ENCODE measurements at regions not wholly inside any gene's neighbourhood (a gene's known extent, or its start where the extent isn't known, plus 50 kb on each side); places are given as distances from the start of the nearest gene placed in this dataset.

GRCh38 chr18:78736015-78736690, 243.5 kb upstream of the SALL3 start:
- DNase-seq, result no peak

GRCh38 chr18:78737006-78737915, 242.4 kb upstream of the SALL3 start:
- no peak for DNase-seq

GRCh38 chr18:78738076-78738690, 241.4 kb upstream of the SALL3 start:
- DNase-seq, result no peak

- no peak for DNase-seq
These were observed 240.5 kb upstream of the SALL3 start for GRCh38 chr18:78739115-78739514.

GRCh38 chr18:78739882-78740677, 239.5 kb upstream of the SALL3 start:
- DNase-seq, result no peak

GRCh38 chr18:78740876-78741275, 238.7 kb upstream of the SALL3 start:
- DNase-seq, result no peak

- DNase-seq, result no peak
These were observed 238.0 kb upstream of the SALL3 start for GRCh38 chr18:78741381-78742217.

- no peak for DNase-seq
These were observed 237.3 kb upstream of the SALL3 start for GRCh38 chr18:78742218-78742745.

GRCh38 chr18:78743078-78743477, 236.5 kb upstream of the SALL3 start:
- no peak for DNase-seq

GRCh38 chr18:78751664-78752063, 228.0 kb upstream of the SALL3 start:
- no peak for DNase-seq

- no peak for DNase-seq
These were observed 226.4 kb upstream of the SALL3 start for GRCh38 chr18:78753240-78753639.

- no peak for DNase-seq
These were observed 225.1 kb upstream of the SALL3 start for GRCh38 chr18:78754311-78755043.

GRCh38 chr18:78757014-78757413, 222.6 kb upstream of the SALL3 start:
- DNase-seq, result no peak

- DNase-seq, result no peak
These were observed 221.1 kb upstream of the SALL3 start for GRCh38 chr18:78758496-78758895.

GRCh38 chr18:78762753-78763152, 216.9 kb upstream of the SALL3 start:
- DNase-seq, result no peak

- no peak for DNase-seq
These were observed 215.1 kb upstream of the SALL3 start for GRCh38 chr18:78764544-78764943.

GRCh38 chr18:78765142-78765541, 214.5 kb upstream of the SALL3 start:
- no peak for DNase-seq

GRCh38 chr18:78765637-78766281, 213.9 kb upstream of the SALL3 start:
- DNase-seq, result no peak

GRCh38 chr18:78766651-78767533, 212.7 kb upstream of the SALL3 start:
- DNase-seq, result no peak
